ENCODE measurements at regions not wholly inside any gene's neighbourhood (a gene's known extent, or its start where the extent isn't known, plus 50 kb on each side); places are given as distances from the start of the nearest gene placed in this dataset.
A peak's percentile ranks its signal among the peaks of the same experiment; 100 is the strongest.

GRCh38 chr12:27382924-27383323 lies 50.3 kb downstream of the BMAL2 start:
- TF ChIP-seq CTCF (conservative IDR thresholded peaks at IDR 0.05): no peak
- TF ChIP-seq ZFX (IDR thresholded peaks at IDR 0.05): no peak
- H3K27ac ChIP-seq: no peak overlapping the region

GRCh38 chr12:27383429-27384260 lies 51.0 kb downstream of the BMAL2 start:
- H3K27ac ChIP-seq: no peak overlapping the region
- TF ChIP-seq ZFX (IDR thresholded peaks at IDR 0.05): no peak
- TF ChIP-seq CTCF (conservative IDR thresholded peaks at IDR 0.05): peak; percentile 96

GRCh38 chr12:27384261-27384590 lies 51.6 kb downstream of the BMAL2 start:
- TF ChIP-seq ZFX (IDR thresholded peaks at IDR 0.05): no peak
- peak; percentile 44 for TF ChIP-seq CTCF (conservative IDR thresholded peaks at IDR 0.05)
- no peak overlapping the region for H3K27ac ChIP-seq

DNA sequence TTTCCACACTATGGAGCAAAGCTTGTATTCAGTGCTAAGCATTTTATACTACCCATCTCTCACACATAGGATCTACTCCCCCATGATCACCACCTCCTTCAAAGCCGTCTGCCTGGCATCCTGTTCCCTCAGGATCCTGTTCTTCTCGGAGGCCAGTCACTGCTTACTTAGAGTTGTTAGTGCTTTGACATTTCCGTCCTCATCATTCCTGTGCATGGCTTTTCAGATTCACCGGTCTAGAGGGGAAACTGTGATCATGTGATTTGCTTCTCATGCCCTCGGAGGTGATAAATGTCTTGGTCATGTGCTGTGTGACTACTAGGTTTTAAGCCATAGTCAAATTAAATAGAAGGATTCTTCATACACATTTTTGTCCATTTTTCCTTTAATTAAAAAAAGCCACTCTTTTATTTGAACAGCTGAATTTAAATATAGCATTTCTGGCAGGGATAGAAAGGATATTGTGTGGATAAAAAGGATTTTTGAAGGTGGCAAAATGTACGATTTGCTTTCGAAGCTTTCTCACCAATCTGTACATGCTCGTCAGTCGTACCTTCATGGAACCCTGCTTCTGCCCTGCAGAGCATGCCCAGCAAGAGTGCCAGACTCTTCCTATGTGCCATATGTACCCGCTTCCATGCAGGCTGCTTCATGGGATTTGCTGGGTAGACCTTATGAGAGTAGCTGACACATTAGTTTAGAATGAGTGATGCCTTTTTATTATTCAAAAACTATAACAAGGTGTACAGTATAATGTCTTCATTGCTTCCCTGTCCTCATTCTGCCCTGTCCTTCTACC lies 53.3 kb downstream of the BMAL2 start:
- TF ChIP-seq ZFX (IDR thresholded peaks at IDR 0.05): no peak
- no peak for TF ChIP-seq CTCF (conservative IDR thresholded peaks at IDR 0.05)
- H3K27ac ChIP-seq: no peak overlapping the region

- TF ChIP-seq CTCF (conservative IDR thresholded peaks at IDR 0.05) (no peak), ZFX (IDR thresholded peaks at IDR 0.05) (no peak)
Observed at GRCh38 chr12:27387473-27387872, 54.8 kb downstream of the BMAL2 start.

DNA sequence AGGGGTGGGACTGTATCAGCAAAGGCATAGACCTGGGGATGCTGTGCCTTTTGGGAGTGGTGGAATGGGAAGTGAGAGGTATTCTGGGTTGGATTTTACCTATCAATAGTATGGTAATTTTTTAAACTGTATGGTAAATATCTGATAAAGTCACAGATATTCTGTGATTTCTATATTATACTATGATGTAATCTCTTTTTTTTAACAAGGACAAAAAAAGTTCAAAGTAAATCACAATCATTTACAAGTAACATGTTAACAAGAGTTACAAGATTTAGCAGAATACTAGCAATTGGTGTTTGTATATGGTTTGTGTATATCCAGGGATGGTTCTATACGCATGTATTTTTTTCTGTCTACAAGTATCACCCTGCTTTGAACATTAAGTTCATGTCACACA lies 56.0 kb downstream of the BMAL2 start:
- TF ChIP-seq CTCF (conservative IDR thresholded peaks at IDR 0.05) (no peak), ZFX (IDR thresholded peaks at IDR 0.05) (no peak)
- H3K27ac ChIP-seq: no peak overlapping the region

More at GRCh38 chr12:27387473-27387872, 54.8 kb downstream of the BMAL2 start:
- no peak overlapping the region for H3K27ac ChIP-seq

- no peak overlapping the region for H3K27ac ChIP-seq
- TF ChIP-seq CTCF (conservative IDR thresholded peaks at IDR 0.05) (no peak), ZFX (IDR thresholded peaks at IDR 0.05) (no peak)
Observed at GRCh38 chr12:27394676-27395075, 51.9 kb upstream of the SMCO2 start.

All from C4-2B (cell line).